ENCODE measurements at regions not wholly inside any gene's neighbourhood (a gene's known extent, or its start where the extent isn't known, plus 50 kb on each side); places are given as distances from the start of the nearest gene placed in this dataset.

DNA sequence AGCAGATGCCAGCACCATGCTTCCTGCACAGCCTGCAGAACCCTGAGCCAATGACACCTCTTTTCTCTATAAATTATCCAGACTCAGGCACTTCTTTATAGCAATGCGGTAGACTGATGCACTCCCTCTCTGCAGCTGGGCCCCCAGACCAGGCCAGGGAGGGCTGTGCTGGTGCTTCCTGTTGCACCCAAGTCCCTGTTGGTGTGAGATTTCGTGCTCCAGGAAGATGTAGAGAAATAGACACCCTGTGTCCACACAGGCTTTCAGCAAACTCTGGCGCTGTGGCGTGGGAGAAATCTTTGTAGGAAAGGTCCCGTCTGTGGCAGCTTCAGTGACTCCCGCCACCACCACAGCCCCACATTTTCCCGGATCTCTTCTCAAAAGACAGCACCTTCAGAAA lies 572.2 kb downstream of the GALR1 start:
- no peak for DNase-seq
- H3K27me3 ChIP-seq (replicated peaks; ENCODE audit: control insufficient read depth, insufficient read depth, low read length, poor library complexity, severe bottlenecking): no peaks in the 10 kb centered on the region
- no peaks in the 10 kb centered on the region for H3K9me3 ChIP-seq (ENCODE audit: control insufficient read depth, low read length)
- no peak overlapping the region for H3K4me3 ChIP-seq (ENCODE audit: insufficient read depth, low read depth, low read length, poor library complexity, severe bottlenecking)
- no peaks in the 10 kb centered on the region for H3K4me1 ChIP-seq (ENCODE audit: control insufficient read depth, insufficient read depth, low read length, poor library complexity, severe bottlenecking)
- H3K27ac ChIP-seq (ENCODE audit: insufficient read depth, low read length, poor library complexity, severe bottlenecking): no peak overlapping the region
- H3K36me3 ChIP-seq (ENCODE audit: control insufficient read depth, insufficient read depth, low read length): no peaks in the 10 kb centered on the region

DNA sequence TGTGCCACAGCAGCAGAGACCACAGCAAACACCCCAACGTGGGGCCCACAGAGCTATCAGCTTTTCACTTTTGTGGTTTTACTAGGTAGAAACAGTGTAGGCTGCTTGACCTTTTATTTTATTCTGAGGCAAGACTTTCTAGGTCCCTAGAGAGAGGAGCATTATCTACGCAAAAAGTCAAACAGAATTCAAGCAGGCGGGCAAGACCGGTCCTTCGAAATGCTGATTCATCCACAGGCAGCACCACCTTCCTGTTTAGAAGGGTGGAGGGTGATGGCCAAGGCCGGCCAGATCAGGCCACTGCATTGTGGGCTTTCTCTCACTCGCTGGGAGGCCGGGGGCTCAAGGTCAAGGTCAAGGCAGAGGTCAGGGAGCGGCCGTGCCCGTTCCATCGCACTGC lies 573.0 kb downstream of the GALR1 start:
- no peak for DNase-seq
- no peaks in the 10 kb centered on the region for H3K4me1 ChIP-seq (ENCODE audit: control insufficient read depth, insufficient read depth, low read length, poor library complexity, severe bottlenecking)
- no peak overlapping the region for H3K27ac ChIP-seq (ENCODE audit: insufficient read depth, low read length, poor library complexity, severe bottlenecking)
- no peaks in the 10 kb centered on the region for H3K27me3 ChIP-seq (replicated peaks; ENCODE audit: control insufficient read depth, insufficient read depth, low read length, poor library complexity, severe bottlenecking)
- H3K4me3 ChIP-seq (ENCODE audit: insufficient read depth, low read depth, low read length, poor library complexity, severe bottlenecking): no peak overlapping the region
- no peaks in the 10 kb centered on the region for H3K9me3 ChIP-seq (ENCODE audit: control insufficient read depth, low read length)
- no peaks in the 10 kb centered on the region for H3K36me3 ChIP-seq (ENCODE audit: control insufficient read depth, insufficient read depth, low read length)

DNA sequence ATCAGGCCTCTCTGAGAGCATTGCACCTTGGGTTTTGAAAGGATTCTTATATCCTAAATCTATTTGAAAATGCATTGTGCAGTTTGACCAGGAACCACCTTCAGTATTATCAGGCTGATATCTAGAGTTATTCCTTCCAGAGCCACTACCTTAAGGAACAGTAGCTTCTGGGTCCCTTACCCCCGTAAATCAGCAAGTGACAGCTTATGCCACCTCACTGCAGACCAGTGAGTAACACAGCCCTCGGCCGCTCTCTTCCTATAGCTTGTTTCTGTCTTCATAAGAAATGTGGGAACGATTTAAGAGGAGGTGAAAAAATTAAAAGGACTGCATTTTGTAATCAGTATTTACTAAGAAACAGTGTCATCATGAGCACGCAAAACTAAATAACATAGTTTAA lies 584.2 kb downstream of the GALR1 start:
- Histone ChIP-seq H3K4me1 (ENCODE audit: control insufficient read depth, insufficient read depth, low read length, poor library complexity, severe bottlenecking) (no peaks in the 10 kb centered on the region), H3K9me3 (ENCODE audit: control insufficient read depth, low read length) (no peaks in the 10 kb centered on the region), H3K27me3 (replicated peaks; ENCODE audit: control insufficient read depth, insufficient read depth, low read length, poor library complexity, severe bottlenecking) (no peaks in the 10 kb centered on the region), H3K36me3 (ENCODE audit: control insufficient read depth, insufficient read depth, low read length) (no peaks in the 10 kb centered on the region), H3K27ac (ENCODE audit: insufficient read depth, low read length, poor library complexity, severe bottlenecking) (no peak overlapping the region), H3K4me3 (ENCODE audit: insufficient read depth, low read depth, low read length, poor library complexity, severe bottlenecking) (no peak overlapping the region)
- no peak for DNase-seq

DNA sequence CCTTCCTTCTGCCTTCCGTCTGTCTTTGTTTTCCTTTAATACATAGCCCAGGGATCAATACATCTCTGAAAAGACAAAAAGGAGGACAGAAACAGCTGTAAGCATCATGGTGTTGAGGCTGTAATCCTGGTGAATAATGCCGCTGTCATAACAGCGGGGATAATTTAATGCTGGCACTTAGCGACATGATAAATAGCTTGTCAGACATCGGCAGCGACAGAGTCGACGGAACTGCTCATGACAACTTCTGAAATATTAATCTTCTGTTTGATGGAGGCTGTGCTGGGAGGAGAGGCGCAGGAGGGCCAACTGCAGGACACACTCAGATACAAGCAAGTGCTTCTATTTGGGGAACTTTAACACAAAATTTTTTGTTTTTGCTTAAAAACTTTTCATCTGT lies 602.2 kb downstream of the GALR1 start:
- Histone ChIP-seq H3K36me3 (ENCODE audit: control insufficient read depth, insufficient read depth, low read length) (no peaks in the 10 kb centered on the region), H3K9me3 (ENCODE audit: control insufficient read depth, low read length) (no peaks in the 10 kb centered on the region)

DNA sequence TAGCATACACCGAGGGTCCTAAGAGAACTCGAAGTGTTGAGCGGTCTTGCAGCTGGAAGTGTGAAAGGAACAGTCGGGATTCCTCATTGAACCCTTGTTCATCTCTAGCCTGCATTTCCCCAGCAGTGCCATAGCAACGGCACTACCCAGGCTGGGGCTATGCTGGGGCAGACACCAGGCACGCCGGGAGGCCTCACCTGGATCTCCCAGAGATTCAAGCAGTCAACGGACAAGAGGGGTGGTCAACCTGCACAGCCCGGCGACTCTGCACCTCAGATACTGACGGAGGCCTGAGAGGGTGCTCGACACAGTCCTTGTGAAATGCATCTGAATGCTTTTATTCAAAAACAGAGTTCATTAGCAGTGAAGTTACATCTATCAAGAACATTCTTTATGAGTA lies 604.2 kb downstream of the GALR1 start:
- H3K36me3 ChIP-seq (ENCODE audit: control insufficient read depth, insufficient read depth, low read length): no peaks in the 10 kb centered on the region
- H3K9me3 ChIP-seq (ENCODE audit: control insufficient read depth, low read length): no peaks in the 10 kb centered on the region
- no peaks in the 10 kb centered on the region for H3K27me3 ChIP-seq (replicated peaks; ENCODE audit: control insufficient read depth, insufficient read depth, low read length, poor library complexity, severe bottlenecking)
- no peak overlapping the region for H3K27ac ChIP-seq (ENCODE audit: insufficient read depth, low read length, poor library complexity, severe bottlenecking)
- DNase-seq: no peak
- H3K4me1 ChIP-seq (ENCODE audit: control insufficient read depth, insufficient read depth, low read length, poor library complexity, severe bottlenecking): no peaks in the 10 kb centered on the region
- H3K4me3 ChIP-seq (ENCODE audit: insufficient read depth, low read depth, low read length, poor library complexity, severe bottlenecking): no peak overlapping the region

More for the DNA sequence above, 602.2 kb downstream of the GALR1 start:
- Histone ChIP-seq H3K27ac (ENCODE audit: insufficient read depth, low read length, poor library complexity, severe bottlenecking) (no peak overlapping the region), H3K4me1 (ENCODE audit: control insufficient read depth, insufficient read depth, low read length, poor library complexity, severe bottlenecking) (no peaks in the 10 kb centered on the region), H3K4me3 (ENCODE audit: insufficient read depth, low read depth, low read length, poor library complexity, severe bottlenecking) (no peak overlapping the region), H3K27me3 (replicated peaks; ENCODE audit: control insufficient read depth, insufficient read depth, low read length, poor library complexity, severe bottlenecking) (no peaks in the 10 kb centered on the region)
- DNase-seq: no peak

DNA sequence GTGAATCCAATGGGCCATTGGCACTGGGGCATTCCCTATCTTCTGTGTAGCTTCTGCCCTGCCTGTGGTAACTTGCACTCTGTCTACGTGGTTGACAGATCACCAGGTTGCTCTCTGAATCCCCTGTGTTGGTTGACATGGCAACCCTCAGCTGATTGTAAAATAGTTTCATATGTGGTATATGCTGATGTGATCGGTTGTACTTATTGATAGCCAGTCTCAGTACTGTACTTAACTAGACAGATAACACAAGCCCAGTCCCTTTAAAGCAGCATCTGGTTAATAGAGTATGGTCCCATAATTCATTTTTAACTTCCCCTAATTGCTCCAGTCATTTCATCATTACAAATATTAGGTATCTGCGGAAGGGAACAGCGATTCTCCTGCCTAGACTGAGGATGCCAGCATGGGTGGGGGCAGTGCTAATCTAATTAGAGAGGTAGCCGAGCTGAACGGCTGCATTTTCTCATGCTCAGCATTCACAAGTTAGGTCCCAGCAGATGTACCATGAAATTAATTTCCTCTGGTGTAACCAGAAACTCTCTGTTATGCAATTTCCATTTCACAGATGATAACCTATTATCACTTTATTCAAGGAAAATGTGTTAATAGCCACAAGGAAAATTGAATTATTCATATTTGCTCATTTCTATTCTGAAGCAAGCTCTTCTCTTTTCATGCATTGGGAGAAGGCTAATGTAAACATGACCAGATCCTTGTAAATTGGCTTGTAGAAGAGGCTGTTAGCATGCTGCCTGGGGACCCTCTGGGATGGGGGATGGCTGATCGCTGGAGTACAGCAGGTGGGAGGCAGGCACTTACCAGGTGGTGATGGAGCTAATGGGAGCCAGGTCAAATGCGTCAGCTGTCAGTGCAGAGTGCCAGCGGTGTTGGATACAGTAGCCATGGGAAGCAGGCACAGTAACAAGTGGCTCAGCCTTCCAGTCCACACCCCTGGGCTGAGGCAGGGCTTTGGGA lies 608.3 kb downstream of the GALR1 start:
- Histone ChIP-seq H3K27me3 (replicated peaks; ENCODE audit: control insufficient read depth, insufficient read depth, low read length, poor library complexity, severe bottlenecking) (no peaks in the 10 kb centered on the region), H3K27ac (ENCODE audit: insufficient read depth, low read length, poor library complexity, severe bottlenecking) (no peak overlapping the region), H3K4me3 (ENCODE audit: insufficient read depth, low read depth, low read length, poor library complexity, severe bottlenecking) (no peak overlapping the region), H3K4me1 (ENCODE audit: control insufficient read depth, insufficient read depth, low read length, poor library complexity, severe bottlenecking) (no peaks in the 10 kb centered on the region), H3K9me3 (ENCODE audit: control insufficient read depth, low read length) (no peaks in the 10 kb centered on the region), H3K36me3 (ENCODE audit: control insufficient read depth, insufficient read depth, low read length) (no peaks in the 10 kb centered on the region)
- no peak for DNase-seq

DNA sequence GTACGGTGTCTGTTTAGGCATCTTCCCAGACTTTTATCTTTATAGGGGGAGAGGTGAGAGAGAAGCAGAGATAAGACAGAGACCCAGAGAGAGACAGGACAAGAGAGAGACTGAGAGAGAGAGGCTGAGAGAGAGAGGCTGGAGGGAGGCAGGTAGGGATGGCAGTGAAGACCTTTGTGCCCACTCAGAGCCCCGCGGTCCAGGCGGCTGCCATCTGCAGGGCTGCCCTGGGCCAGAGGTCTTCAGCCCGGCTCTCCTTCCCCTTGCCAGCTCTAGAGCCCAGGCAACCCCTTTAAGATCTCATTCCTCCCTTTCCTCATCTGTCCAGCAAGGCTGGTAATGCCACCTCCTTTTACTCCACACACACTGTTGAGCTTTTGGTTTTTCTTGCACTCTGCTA lies 610.0 kb downstream of the GALR1 start:
- Histone ChIP-seq H3K36me3 (ENCODE audit: control insufficient read depth, insufficient read depth, low read length) (no peaks in the 10 kb centered on the region), H3K27me3 (replicated peaks; ENCODE audit: control insufficient read depth, insufficient read depth, low read length, poor library complexity, severe bottlenecking) (no peaks in the 10 kb centered on the region), H3K4me3 (ENCODE audit: insufficient read depth, low read depth, low read length, poor library complexity, severe bottlenecking) (no peak overlapping the region), H3K4me1 (ENCODE audit: control insufficient read depth, insufficient read depth, low read length, poor library complexity, severe bottlenecking) (no peaks in the 10 kb centered on the region), H3K27ac (ENCODE audit: insufficient read depth, low read length, poor library complexity, severe bottlenecking) (no peak overlapping the region), H3K9me3 (ENCODE audit: control insufficient read depth, low read length) (no peaks in the 10 kb centered on the region)
- DNase-seq: no peak

DNA sequence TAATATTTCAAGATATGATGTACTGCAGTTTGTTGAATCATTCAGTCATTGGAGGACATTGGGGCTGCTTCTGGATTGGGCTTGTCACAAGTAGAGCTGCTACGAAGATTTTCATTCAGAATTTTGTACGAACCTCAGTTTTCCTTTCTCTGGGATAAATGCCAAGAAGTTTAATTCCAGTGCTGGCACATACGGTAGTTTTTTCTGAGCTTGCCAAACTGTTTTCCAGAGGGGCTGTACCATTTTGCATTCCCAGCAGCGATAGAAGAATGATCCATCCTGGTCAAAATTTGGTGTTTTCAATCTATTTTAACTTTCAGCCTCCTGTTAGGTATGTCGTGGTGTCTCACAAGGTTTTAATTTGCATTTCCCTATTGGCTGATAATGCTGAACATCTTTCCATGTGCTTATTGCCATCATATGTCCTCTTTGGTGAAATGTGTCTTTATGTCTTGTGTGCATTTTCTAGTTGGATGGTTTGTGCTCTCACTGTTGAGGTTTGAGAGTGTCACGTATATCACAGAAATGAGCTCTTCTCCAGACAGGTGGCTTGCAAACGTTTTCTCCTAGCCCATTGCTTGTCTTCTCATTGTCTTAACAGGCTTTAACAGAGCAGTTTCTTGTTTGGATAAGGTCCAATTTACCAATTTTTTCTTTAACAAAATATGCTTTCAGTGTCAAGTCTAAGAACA lies 612.6 kb downstream of the GALR1 start:
- no peak overlapping the region for H3K4me3 ChIP-seq (ENCODE audit: insufficient read depth, low read depth, low read length, poor library complexity, severe bottlenecking)
- no peak for DNase-seq
- H3K4me1 ChIP-seq (ENCODE audit: control insufficient read depth, insufficient read depth, low read length, poor library complexity, severe bottlenecking): no peaks in the 10 kb centered on the region
- H3K27ac ChIP-seq (ENCODE audit: insufficient read depth, low read length, poor library complexity, severe bottlenecking): no peak overlapping the region
- no peaks in the 10 kb centered on the region for H3K36me3 ChIP-seq (ENCODE audit: control insufficient read depth, insufficient read depth, low read length)
- H3K9me3 ChIP-seq (ENCODE audit: control insufficient read depth, low read length): no peaks in the 10 kb centered on the region
- no peaks in the 10 kb centered on the region for H3K27me3 ChIP-seq (replicated peaks; ENCODE audit: control insufficient read depth, insufficient read depth, low read length, poor library complexity, severe bottlenecking)

DNA sequence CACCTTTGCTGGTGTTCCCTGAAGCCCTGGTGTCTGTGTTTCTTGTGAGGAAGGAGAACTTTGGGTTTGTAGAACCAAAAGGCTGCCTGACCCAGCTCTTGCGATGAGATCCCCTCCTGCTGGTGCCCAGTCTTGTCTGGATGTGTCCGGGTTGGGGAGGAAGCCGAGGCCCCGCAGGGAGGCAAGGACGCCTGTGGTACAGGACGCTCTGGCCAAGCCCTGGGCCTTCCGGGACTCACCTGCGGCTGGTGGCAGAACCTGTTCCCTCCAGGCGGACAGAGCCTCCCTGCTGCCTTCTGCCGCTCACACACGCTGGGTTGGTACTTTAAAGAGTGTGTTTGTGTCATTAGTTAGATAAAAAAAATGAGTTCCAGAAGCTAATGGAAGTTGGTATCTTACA lies 616.2 kb downstream of the GALR1 start:
- Histone ChIP-seq H3K27me3 (replicated peaks; ENCODE audit: control insufficient read depth, insufficient read depth, low read length, poor library complexity, severe bottlenecking) (no peaks in the 10 kb centered on the region), H3K4me3 (ENCODE audit: insufficient read depth, low read depth, low read length, poor library complexity, severe bottlenecking) (no peak overlapping the region), H3K9me3 (ENCODE audit: control insufficient read depth, low read length) (no peaks in the 10 kb centered on the region), H3K36me3 (ENCODE audit: control insufficient read depth, insufficient read depth, low read length) (no peaks in the 10 kb centered on the region), H3K4me1 (ENCODE audit: control insufficient read depth, insufficient read depth, low read length, poor library complexity, severe bottlenecking) (no peaks in the 10 kb centered on the region), H3K27ac (ENCODE audit: insufficient read depth, low read length, poor library complexity, severe bottlenecking) (no peak overlapping the region)
- DNase-seq: no peak

DNA sequence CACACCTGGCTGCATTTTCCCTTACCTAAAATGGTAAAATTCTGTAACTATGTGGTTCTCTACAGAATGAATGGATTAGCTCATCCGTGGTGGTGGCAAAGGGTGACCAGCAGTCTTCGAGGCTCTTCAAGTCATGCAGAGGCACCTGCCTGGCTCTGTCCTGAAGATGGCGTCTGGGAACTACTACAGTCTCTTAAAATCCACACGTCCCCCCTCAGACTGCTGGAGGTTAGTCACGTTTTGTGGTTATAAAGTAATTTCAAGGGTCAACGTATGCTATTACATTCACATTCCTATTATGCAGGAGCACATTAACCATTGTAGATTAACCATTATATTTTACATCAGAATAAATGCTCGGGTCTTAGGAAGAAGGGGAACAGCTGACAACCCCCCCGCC lies 616.7 kb downstream of the GALR1 start:
- H3K27me3 ChIP-seq (replicated peaks; ENCODE audit: control insufficient read depth, insufficient read depth, low read length, poor library complexity, severe bottlenecking): no peaks in the 10 kb centered on the region
- H3K4me1 ChIP-seq (ENCODE audit: control insufficient read depth, insufficient read depth, low read length, poor library complexity, severe bottlenecking): no peaks in the 10 kb centered on the region
- no peaks in the 10 kb centered on the region for H3K9me3 ChIP-seq (ENCODE audit: control insufficient read depth, low read length)
- H3K4me3 ChIP-seq (ENCODE audit: insufficient read depth, low read depth, low read length, poor library complexity, severe bottlenecking): no peak overlapping the region
- no peak for DNase-seq
- H3K36me3 ChIP-seq (ENCODE audit: control insufficient read depth, insufficient read depth, low read length): no peaks in the 10 kb centered on the region
- no peak overlapping the region for H3K27ac ChIP-seq (ENCODE audit: insufficient read depth, low read length, poor library complexity, severe bottlenecking)

Data from effector memory CD4-positive, alpha-beta T cell (primary cell).